NB4 (cell line): ENCODE measurements at regions not wholly inside any gene's neighbourhood (a gene's known extent, or its start where the extent isn't known, plus 50 kb on each side); places are given as distances from the start of the nearest gene placed in this dataset.

Source experiments
- CTCF ChIP-seq: IDR thresholded peaks from one replicate; pipeline ENCODE4 v1.5.1; 2012; ENCODE audit warnings: low read depth, low read length
- POLR2A ChIP-seq: IDR thresholded peaks from 2 replicates; pipeline ENCODE4 v1.6.1; 2011; ENCODE audit warnings: mild to moderate bottlenecking; ENCODE audit not compliant: insufficient read length; ENCODE audit errors: extremely low read depth

GRCh38 chr2:9735335-9735734 lies 104.5 kb upstream of the YWHAQ start:
- no peak for TF ChIP-seq CTCF
- TF ChIP-seq POLR2A, result no peak
